IPS DF 19.7 (cell line): ENCODE measurements at regions not wholly inside any gene's neighbourhood (a gene's known extent, or its start where the extent isn't known, plus 50 kb on each side); places are given as distances from the start of the nearest gene placed in this dataset.

Experiments
- DNase-seq: peaks from one replicate; pipeline ENCODE4 v3.0.0-alpha.2; 2013; ENCODE audit warnings: low read depth, low spot score

DNA sequence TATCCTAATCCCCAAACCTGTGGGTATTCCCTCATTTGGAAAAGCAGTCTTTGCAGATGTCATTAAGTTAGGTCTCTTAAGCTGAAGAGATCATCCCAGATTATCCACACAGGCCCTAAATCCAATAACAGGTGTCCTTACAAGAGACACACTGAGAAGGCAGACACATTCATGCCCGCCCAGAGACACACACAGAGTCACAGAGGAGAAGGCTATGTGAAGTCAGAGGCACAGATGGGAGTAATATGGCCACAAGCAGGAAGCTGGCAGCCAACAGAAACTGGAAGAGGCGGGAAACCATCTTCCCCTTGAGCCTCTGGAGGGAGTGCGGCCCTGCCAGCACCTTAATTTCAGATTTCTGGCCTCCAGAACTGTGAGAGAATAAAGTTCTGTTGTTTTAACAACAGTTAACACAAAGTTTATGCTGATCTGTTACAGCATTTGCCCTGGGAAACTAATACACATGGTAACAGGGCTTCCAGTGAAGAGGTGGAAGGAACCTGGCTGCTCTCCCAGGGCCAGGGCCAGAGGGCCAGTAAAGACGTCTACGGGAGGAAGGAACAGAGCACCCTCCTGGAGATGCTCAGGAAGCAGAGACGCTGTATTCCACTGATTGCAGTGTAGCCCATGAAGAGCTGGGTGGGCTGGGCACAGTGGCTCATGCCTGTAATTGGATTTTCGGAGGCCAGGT is 217.5 kb downstream of the GLI2 start:
- DNase-seq, result no peak

DNA sequence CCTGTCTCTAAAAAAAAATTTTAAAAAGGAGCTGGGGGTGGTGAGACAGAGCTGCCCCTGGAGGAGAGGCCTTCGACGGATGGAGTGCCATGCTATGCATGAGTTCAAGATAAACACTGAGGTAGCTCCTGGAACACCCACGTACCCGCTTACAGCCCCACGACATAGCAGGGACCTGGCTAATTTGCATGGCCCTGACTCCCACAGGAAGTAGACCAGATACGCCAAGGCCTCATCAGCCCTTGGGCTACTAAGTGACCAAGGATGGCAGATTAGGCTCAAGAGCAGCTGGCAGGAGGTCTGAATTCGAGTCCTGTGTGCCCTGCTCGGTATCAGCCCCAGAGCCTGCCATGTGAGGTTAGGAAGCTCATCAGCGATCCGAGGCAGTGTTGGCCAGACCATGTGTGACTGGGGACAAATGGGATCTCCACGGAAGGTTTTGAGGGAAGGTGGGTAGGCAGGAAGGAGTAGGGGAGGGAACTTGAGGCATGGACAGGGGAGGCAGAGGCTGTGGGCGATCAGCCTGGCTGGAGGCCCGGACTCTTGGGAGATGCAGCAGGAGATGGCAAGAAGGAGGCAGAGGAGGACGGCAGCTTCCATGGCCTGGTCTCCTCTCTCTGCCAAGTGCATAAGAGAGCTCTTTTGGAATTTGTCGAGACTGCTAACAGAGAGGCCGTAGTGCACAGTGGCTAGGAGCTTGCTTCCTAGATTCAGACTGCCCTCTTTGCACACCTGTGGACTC is 218.3 kb downstream of the GLI2 start:
- DNase-seq, result no peak

DNA sequence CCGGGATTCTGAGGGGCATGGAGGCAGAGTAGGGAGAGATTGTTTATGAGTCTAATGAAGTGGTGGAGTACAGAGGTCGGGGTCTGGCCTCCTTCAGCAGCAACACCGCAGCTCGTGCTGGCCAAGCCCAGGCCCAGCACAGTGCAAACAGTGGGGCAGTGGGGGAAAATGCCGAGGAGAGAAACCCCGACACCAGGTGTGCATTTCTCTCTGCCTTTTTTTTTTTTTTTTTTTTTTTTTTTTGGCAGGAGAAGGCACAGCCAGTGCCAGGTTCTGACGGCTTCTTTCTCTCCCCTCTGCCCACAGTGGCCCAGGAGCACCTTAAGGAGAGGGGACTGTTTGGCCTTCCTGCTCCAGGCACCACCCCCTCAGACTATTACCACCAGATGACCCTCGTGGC is 219.3 kb downstream of the GLI2 start:
- no peak for DNase-seq

DNA sequence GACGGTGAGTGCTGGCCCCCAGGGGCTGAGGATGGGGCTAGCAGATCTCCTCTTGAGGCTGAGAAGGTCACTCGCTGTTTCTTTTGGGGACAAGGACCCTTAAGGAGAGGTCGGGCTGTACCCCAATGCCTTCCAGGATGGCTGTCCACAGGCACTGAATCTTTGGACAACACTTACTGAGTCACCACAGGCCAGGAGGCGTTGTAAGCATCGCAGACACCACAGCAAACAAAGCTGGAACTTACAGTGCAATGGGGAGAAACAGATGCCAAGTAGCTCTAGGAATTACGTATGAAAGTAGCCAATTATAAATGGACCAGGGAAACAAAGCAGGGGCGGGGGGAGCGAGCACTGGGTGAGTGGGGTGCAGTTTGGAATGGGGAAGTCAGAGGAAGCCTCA is 219.8 kb downstream of the GLI2 start:
- no peak for DNase-seq

DNA sequence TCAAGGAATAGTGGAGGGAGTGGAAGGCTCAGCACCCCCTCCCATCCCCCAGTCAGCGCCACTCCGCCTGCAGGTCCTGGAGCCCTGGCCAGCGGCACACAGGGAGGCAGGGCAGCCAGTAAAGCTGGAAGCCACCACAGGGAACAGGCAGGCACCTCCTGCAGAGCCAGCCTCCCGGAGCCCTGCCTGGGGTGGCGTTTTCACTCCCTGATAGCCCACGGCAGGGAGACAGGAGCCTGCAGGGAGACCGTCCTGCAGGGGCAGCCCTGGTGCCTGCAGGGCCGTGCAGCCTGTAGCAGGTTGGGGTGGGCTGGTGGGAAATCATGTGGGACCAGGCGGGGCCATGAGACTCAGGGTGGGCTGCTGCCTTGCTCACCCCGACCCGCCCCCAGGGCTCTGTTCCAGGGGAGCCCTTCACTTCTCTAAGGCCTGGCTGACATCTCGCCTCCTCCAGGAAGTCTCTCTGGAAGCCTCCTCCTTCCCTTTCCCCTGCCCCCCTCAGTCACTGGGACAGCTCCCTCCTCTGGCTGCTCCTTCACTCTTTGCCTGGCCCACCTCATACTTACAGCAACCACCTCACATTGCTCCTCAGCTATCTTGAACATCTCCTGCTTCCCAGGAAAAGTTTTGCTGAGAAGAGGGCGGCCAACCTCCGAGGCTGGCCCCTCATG is 221.0 kb downstream of the GLI2 start:
- no peak for DNase-seq

DNA sequence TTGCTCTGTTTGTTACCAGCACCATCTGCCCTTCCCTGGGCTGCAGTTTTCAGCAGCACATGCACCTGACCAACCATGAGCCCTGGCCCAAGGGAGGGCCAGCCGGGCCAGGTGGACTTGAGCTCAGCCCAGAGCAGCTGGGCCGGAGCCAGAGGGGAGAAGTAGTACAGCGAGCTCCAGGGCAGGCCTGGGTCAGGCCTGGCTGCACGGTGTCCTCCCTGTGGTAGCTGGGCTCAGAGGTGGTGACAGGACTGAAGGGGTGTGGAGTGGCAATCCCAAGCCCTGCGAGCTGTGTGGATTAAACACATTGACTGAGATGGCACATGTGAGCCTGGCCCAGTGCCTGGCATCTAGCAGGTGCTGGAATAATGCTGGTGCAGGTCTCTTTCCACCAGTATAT is 222.2 kb downstream of the GLI2 start:
- no peak for DNase-seq

DNA sequence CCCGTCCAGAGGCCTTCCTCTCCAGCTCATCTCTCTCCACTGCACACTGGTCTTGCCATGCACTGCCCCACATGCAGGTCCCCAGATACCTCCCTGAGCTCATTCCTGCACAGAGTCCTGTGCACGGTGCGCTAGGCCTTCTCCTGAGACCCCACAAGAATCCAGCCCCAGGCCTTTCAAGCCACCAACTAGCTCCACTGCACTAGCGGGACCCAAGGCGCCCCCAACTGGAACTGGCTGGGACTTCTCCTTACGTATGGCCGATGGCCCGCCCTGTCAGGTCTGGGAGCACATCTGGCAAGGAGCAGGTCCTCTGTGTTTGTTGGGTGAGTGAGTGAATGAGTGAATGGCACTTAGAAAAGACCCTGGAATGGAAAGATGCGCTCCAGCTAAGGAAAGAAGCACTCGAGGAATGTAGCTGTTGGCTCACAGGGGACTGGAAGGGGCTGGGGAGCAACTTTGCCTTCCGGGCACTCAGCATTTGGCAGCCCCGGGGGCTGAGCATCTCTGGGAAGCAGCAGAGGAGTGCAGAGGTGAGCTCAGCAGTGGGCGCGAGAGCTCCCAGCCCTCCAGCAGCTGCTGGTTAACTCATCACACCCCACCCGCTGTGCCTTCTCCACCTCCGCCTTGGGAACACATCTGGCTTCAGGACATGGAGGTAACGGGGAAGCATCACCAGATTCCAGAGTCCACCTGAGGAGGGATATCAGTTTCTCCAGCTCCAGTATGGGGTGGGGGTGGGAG is 223.1 kb downstream of the GLI2 start:
- DNase-seq, result no peak

DNA sequence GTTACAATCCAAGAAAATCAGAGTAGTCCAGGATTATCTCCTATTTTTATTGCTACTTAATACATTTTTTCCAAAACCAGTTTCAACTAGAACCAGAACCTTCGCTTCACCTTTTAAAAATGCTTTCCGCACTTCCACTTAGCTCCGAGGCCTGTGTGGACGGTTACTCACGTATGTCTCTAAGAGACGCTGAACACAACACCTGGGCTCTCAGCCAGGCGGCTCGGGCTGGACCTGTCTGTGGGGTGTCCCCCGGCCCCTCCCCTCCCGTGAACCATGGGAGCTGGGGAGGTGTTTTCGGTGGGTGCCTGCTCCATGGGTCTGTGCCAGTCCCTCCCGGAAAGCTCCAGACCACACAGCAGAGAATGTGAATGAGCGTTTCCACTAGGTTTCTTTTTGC is 223.8 kb downstream of the GLI2 start:
- DNase-seq, result no peak

DNA sequence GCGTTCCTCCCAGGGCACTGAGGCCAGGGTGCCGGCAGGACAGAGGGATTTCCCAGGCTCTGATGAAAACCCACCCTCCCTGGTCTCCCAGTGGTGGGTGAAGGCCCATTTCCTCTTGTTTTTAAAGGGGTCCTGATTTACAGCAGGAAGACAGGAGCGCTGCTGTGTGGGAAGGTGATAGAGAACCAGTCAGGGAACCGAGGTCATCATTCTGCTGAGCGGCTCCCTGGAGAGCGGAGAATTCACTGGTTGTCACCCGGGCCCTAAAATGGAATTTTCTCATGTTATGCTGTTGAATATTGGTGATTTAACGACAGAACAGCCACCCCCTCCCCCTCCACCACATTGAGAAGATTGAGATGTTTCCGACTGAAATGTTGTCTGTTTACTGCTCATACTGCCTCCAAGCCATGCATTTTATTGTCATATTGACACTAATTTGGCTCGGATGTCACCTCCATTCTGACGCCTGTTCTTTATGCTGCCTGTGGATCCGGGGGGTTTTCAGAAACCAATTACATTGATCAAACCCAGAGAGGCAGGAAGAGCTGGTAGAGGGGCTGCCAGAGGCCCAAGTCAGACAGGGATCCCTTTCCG is 225.2 kb downstream of the GLI2 start:
- no peak for DNase-seq

DNA sequence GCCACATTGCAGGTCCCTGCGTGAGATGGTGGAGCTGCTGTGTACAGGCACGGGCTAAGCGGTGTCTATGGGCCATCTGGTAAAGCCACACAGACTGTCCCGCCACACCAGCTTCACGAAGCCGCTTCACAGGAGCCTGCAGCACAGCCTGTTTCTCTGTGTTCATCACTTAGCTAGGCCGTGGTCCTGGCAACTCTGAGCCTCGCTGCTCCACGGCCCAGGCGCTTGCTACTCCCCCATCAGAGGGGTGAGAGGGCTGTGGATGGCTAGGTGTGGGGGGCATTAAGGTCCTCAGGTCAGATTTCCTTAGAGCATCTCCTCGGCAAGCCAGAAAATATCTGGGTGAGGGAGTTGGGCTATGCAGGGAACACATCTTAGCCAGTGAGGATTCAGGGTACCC is 225.7 kb downstream of the GLI2 start:
- DNase-seq, result no peak

DNA sequence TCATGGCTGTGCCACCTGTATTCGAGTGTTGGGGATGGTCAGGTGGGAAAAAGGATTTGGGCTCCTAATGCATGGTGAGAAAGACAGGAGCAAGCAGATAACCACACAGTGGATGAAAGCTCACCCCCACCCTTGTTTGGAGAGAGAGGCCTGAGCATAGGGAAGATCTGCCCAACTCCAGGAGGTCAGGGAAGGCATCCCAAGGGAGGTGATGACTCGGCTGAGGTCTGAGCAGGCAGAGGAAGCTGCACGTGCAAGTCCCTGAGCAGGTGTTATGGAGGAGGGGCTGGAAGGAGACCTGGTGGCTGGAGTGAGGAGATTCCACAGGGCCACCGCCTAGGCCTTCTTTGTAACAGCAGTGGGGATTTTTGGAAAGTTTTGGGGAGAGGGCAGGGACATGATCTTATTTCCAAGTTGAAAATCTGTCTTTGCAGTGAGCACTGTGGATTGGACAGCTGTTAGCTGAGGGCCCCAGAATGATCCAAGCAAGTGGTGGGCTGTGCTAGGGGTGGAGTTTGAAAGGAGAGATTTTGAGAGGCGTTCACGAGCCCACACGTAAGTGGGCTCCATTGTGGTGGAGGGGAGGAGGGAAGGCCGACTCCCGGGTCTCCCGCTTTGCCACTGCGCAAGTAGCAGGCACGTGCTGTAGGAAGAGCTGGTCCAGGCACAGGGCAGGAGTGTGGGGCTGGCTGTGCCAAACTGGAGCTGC is 228.5 kb downstream of the GLI2 start:
- DNase-seq, result no peak

DNA sequence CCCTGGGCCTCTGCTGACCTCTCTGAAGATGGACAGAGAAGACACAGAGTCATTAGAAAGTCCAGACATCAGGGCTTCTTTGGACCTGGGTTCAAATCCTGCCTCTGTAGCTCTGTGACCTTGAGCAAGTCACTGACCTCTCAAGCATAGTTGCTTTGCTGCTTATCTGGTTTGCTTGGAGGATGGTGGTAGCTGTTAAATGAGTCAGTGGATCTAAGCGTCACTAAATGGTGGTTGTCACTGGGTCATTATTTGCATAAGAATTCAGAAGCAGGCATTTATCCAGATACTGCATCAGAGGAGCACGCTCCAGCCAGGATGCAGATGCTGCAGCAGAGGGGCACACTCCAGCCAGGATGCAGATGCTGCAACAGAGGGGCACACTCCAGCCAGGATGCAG is 229.2 kb downstream of the GLI2 start:
- DNase-seq, result no peak

DNA sequence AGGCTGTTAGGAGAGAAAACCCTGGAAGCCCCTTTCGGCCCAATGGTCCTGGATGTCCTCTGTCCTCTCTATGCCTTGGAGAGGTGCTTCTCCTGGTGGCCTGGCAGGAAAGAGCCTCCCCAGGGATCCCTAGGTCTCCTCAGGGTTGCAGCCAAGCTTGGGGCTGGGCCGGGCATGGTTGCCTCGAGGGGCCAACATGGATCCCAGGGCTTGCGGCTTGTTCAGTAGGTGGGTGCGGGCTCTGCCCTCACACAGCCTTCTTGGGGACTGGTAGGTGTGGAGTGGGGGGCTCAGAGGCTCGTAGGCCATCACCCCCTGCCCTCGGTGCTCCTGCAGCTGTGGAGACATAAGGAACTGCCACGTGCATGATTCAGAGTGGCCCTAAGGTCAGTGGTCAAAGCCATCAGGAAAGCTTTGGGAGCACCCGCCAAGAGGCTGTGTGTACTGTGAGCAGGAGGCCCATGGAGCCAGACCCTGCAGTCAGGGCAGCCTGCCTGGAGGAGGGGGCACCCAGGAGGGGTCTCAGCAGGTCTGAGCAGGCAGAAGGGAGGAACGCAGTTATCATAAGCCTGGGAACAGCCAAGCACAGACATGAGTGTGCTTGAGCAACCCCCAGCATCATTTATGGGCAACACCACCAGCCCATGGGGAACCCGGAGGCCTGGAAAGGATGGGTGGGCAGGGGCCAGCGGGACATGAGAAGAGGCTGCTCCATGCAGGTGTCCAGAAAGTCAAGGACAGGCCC is 231.0 kb downstream of the GLI2 start:
- no peak for DNase-seq

DNA sequence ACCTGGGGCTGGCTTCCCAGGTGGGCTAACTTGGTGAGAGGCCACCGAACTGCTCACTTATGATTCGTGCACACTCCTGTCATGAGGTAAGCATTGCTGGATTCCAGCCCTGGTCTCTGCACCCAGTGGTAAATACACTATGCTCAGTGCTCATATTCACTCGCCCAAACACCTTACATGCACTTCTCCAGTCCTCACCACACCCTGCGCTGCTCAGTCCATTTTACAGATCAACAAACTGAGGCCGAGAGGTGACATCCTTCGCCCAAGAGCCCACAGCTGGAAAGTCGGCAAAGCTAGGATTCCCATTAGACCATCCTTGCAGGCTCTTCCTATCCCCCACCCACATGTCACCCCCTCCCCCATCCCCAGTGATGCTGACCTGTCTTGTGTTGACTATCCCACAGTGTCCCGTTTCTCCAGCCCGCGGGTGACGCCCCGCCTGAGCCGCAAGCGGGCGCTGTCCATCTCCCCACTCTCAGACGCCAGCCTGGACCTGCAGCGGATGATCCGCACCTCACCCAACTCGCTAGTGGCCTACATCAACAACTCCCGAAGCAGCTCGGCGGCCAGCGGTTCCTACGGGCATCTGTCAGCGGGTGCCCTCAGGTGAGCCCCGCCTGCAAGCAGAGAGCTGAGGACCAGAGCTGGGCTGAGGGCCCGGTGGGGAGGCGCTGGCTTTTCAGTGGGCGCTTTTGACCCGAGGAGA is 232.8 kb downstream of the GLI2 start:
- no peak for DNase-seq

DNA sequence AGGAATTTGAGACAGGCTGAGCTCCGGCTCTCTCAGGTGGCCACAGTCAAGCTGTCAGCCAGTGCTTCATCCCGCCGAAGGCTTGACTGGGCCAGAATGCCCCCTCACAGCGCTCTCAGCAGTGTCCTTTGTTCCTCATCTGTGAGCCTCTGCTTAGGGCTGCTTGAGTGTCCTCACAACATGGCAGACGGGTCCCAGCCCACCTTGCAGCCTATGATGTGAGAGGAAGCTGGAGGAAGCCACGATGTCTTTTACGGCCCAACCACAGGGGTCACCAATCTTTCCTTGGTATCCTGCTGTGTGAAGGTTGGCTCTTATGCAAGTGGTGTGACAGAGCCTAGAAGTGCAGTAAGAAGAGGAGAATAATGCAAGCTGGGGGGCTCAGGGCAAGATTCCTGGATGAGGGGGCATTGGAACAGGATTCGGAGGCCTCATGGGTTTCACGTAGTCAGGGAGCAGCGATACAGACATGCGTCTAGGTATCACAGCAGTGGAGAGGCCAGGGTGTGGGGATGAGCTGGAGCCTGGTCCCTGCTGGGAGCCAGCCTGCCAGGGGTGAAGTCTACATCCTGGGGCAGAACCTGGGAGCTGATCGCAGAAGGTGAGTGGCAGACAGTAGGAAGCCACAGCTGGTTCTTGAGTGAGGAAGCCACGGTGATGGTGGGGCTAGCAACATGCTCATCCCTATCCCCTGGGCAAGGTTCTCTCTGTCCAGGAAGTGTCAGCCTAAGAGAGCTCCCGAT is 234.1 kb downstream of the GLI2 start:
- DNase-seq, result no peak

DNA sequence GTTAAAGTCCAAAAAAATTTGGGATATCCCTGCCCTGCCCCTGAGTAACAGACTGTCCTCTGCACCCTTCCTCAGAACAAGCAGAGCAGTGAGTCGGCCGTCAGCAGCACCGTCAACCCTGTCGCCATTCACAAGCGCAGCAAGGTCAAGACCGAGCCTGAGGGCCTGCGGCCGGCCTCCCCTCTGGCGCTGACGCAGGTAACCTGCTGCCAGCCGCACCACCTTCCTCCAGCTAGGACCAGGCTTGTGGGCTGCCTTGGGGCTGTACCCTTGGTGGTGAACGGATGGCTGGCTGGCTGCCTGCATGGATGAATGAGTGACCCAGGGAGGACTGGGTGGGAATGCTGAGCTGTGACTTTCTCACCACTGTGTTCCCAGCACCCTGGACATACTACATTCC is 236.2 kb downstream of the GLI2 start:
- DNase-seq, result no peak

DNA sequence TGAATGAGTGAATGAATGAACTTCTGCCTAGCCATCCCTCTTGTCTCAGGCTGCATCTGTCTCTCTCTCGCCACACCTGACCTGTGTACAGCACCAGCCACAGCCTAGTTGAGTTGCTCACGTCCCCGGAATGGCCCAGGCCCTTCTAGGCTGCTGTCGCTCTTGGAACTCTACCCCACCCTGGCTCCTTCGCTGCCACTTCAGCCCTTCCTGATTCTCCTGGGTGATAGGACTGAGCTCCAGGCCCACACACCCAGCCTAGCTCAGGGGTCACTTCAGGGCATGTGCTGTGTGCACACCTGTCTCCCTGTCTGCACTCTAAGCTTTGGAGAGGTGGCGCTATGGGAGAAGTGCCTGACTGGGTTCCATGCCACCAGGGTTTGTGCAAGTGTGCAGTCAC is 236.6 kb downstream of the GLI2 start:
- no peak for DNase-seq

DNA sequence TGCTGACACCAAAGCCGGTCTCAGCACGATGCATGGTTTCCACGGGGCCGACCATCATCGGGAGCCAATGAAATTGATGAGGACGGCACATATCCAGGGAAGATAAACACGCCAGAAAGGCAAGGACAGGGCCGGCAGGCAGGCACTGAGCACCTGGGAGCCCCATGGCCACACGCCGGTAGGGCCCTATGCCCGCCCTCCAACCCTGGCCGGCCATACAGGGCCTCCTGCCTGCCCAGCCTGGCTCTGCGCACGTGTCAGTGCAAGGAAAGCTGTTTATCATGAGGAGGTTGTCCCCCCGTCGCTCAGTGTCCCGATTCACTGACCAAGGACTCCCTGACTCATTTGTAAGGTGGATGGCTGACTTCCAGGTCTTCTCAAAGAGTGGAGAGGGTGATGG is 237.5 kb downstream of the GLI2 start:
- DNase-seq, result no peak

DNA sequence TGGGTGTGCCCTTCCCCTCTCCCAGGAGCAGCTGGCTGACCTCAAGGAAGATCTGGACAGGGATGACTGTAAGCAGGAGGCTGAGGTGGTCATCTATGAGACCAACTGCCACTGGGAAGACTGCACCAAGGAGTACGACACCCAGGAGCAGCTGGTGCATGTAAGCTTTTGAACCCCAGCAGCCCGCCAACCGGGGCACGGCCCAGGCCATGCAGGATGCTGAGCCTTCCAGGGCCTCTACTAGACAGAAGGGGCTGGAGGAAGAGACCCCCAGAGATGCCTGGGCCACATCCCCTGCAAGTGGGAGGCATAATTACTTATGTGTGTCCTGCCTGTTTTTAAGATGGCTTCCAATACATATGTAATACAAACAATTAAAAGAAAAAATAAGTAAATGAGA is 239.3 kb downstream of the GLI2 start:
- no peak for DNase-seq
